ENCODE measurements at regions not wholly inside any gene's neighbourhood (a gene's known extent, or its start where the extent isn't known, plus 50 kb on each side); places are given as distances from the start of the nearest gene placed in this dataset.
"Not testable (repeated sequence)": the region's sequence is repeated elsewhere in the genome, so short reads cannot be mapped to it uniquely, and the experiment has no call there.

GRCh38 chr5:58315794-58316193, 144.1 kb downstream of the PLK2 start:
- FAIRE-seq (no peak), DNase-seq (ENCODE audit: low read depth) (no peak)
- Histone ChIP-seq H3K27me3 (ENCODE audit: control insufficient read depth, insufficient read depth, low read length) (no peaks in the 10 kb centered on the region), H3K4me3 (ENCODE audit: low read depth, low read length) (no peak overlapping the region), H3K36me3 (ENCODE audit: control insufficient read depth, insufficient read depth, low read length) (no peaks in the 10 kb centered on the region)
- TF ChIP-seq CTCF (IDR thresholded peaks at IDR 0.05; ENCODE audit: insufficient read depth, low read length, severe bottlenecking): no peak

- Histone ChIP-seq H3K36me3 (ENCODE audit: control insufficient read depth, insufficient read depth, low read length) (no peaks in the 10 kb centered on the region), H3K27me3 (ENCODE audit: control insufficient read depth, insufficient read depth, low read length) (no peaks in the 10 kb centered on the region), H3K4me3 (ENCODE audit: low read depth, low read length) (no peak overlapping the region)
- DNase-seq (ENCODE audit: low read depth) (peak; percentile 88), FAIRE-seq (peak; percentile 72)
- no peak for TF ChIP-seq CTCF (IDR thresholded peaks at IDR 0.05; ENCODE audit: insufficient read depth, low read length, severe bottlenecking)
Measured at GRCh38 chr5:58314356-58315210, 145.3 kb downstream of the PLK2 start.

- no peak for TF ChIP-seq CTCF (IDR thresholded peaks at IDR 0.05; ENCODE audit: insufficient read depth, low read length, severe bottlenecking)
- FAIRE-seq: no peak
Measured at GRCh38 chr5:58312299-58312698, 147.6 kb downstream of the PLK2 start.

DNA sequence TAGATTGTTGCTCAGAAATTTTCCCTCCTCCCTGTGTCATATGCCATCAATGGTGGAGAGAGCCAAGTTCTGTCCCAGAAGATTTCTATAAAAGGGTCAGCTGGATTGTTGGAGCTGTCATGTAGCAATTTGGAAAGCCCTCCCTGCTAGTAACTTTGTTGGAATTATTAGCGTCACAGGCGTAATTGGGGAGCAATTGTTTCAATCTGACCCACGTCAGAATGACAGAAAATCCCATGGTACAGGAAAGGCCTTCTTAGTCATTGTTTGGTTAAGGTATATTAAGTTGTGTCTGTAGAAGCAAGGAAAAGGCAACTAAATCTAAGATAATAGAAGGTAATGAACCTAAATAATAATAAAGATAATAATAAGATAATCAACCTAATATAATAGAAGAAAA, 148.4 kb downstream of the PLK2 start:
- DNase-seq (ENCODE audit: low read depth) (peak; percentile 37), FAIRE-seq (no peak)
- Histone ChIP-seq H3K27me3 (ENCODE audit: control insufficient read depth, insufficient read depth, low read length) (no peaks in the 10 kb centered on the region), H3K36me3 (ENCODE audit: control insufficient read depth, insufficient read depth, low read length) (no peaks in the 10 kb centered on the region), H3K4me3 (ENCODE audit: low read depth, low read length) (no peak overlapping the region)
- no peak for TF ChIP-seq CTCF (IDR thresholded peaks at IDR 0.05; ENCODE audit: insufficient read depth, low read length, severe bottlenecking)

More at GRCh38 chr5:58312299-58312698, 147.6 kb downstream of the PLK2 start:
- Histone ChIP-seq H3K36me3 (ENCODE audit: control insufficient read depth, insufficient read depth, low read length) (no peaks in the 10 kb centered on the region), H3K27me3 (ENCODE audit: control insufficient read depth, insufficient read depth, low read length) (no peaks in the 10 kb centered on the region), H3K4me3 (ENCODE audit: low read depth, low read length) (no peak overlapping the region)
- DNase-seq (ENCODE audit: low read depth): no peak

DNA sequence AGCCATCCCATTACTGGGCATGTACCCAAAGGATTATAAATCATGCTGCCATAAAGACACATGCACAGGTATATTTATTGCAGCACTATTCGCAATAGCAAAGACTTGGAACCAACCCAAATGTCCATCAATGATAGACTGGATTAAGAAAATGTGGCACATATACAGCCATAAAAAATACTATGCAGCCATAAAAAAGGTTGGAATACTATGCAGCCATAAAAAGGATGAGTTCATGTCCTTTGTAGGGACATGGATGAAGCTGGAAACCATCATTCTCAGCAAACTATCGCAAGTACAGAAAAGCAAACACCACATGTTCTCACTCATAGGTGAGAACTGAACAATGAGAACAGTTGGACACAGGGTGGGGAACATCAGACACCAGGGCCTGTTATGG, 151.5 kb downstream of the PLK2 start:
- not testable (repeated sequence) for H3K36me3 ChIP-seq (ENCODE audit: control insufficient read depth, insufficient read depth, low read length); DNase-seq (ENCODE audit: low read depth); H3K4me3 ChIP-seq (ENCODE audit: low read depth, low read length); FAIRE-seq; H3K27me3 ChIP-seq (ENCODE audit: control insufficient read depth, insufficient read depth, low read length)

- DNase-seq (ENCODE audit: low read depth) (no peak), FAIRE-seq (no peak)
- H3K27me3 ChIP-seq (ENCODE audit: control insufficient read depth, insufficient read depth, low read length): no peaks in the 10 kb centered on the region
- H3K36me3 ChIP-seq (ENCODE audit: control insufficient read depth, insufficient read depth, low read length): no peaks in the 10 kb centered on the region
- no peak for TF ChIP-seq CTCF (IDR thresholded peaks at IDR 0.05; ENCODE audit: insufficient read depth, low read length, severe bottlenecking)
- no peak overlapping the region for H3K4me3 ChIP-seq (ENCODE audit: low read depth, low read length)
Measured at GRCh38 chr5:58300346-58300895, 159.5 kb downstream of the PLK2 start.
